Mammary epithelial cell (primary cell): ENCODE measurements at regions not wholly inside any gene's neighbourhood (a gene's known extent, or its start where the extent isn't known, plus 50 kb on each side); places are given as distances from the start of the nearest gene placed in this dataset.

ENCODE experiments used
- EZH2 ChIP-seq: IDR thresholded peaks from 2 replicates; pipeline ENCODE4 v1.6.1; 2012; ENCODE audit warnings: low read length, inconsistent platforms, borderline replicate concordance
- TF ChIP-seq, protein P1 (sequence below), 2 donors: IDR thresholded peaks in 1 of 2; conservative IDR thresholded peaks in 1 of 2; 2 replicates each; pipeline ENCODE4 v1.5.1; 2011 to 2012; ENCODE audit warnings: inconsistent platforms in 2 of 2, low read length in 2 of 2, mild to moderate bottlenecking in 2 of 2, control low read depth in 1 of 2, low read depth in 1 of 2; ENCODE audit not compliant: insufficient read depth in 1 of 2; ENCODE audit errors: extremely low read depth in 1 of 2

DNA sequence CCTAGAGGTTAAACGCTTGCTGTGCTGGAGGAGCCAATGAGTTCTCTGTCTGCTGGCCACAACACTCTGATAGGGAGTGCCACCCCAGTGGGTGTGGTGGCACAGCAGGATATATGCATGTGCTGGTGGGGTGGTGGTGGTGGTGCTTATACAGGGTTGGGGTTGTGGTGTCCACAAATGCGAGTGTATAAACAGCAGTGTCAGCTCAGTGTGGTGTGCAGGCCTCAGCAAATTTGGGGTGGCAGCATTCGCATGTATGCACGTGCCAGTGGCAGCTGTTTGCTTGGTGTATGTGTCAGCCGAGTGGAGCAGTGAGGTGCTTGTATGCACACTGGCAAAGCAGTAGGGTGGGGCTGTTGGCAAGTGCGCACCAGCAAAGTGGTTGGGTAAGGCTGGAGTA, 157.4 kb downstream of the FAM47A start:
- TF ChIP-seq, protein P1, sequence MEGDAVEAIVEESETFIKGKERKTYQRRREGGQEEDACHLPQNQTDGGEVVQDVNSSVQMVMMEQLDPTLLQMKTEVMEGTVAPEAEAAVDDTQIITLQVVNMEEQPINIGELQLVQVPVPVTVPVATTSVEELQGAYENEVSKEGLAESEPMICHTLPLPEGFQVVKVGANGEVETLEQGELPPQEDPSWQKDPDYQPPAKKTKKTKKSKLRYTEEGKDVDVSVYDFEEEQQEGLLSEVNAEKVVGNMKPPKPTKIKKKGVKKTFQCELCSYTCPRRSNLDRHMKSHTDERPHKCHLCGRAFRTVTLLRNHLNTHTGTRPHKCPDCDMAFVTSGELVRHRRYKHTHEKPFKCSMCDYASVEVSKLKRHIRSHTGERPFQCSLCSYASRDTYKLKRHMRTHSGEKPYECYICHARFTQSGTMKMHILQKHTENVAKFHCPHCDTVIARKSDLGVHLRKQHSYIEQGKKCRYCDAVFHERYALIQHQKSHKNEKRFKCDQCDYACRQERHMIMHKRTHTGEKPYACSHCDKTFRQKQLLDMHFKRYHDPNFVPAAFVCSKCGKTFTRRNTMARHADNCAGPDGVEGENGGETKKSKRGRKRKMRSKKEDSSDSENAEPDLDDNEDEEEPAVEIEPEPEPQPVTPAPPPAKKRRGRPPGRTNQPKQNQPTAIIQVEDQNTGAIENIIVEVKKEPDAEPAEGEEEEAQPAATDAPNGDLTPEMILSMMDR (conservative IDR thresholded peaks at IDR 0.05 in 1 of 2, IDR thresholded peaks at IDR 0.05 in 1 of 2; ENCODE audit: extremely low read depth in 1 of 2, insufficient read depth in 1 of 2, low read depth in 1 of 2, low read length in 2 of 2) = no peak
- TF ChIP-seq EZH2 = no peak
